Calu3 (cell line): ENCODE measurements at regions not wholly inside any gene's neighbourhood (a gene's known extent, or its start where the extent isn't known, plus 50 kb on each side); places are given as distances from the start of the nearest gene placed in this dataset.

Experiments
- BruUV-seq: library from RNA; stranded (reverse); fragments of 400-500 nt; replicated peaks from 2 replicates; lab custom pipeline; 2021; lab: Mats Ljungman, UMichigan
- CTCF ChIA-PET: fragments of 300-600 bp; sonication (Branson Sonifier 250); formaldehyde crosslinking; loops from one replicate; lab custom pipeline; 2022; ENCODE audit warnings: antibody characterized with exemption; lab: Charles Lee
- DNase-seq: peaks from one replicate; pipeline ENCODE4 v3.0.0; 2022
- H3K27ac Mint-ChIP-seq: one replicate; pipeline ENCODE4 v1.8.0; 2022; ENCODE audit warnings: mixed read lengths; ENCODE audit not compliant: unreplicated experiment
- H3K27me3 Mint-ChIP-seq: one replicate; pipeline ENCODE4 v1.8.0; 2022; ENCODE audit warnings: mixed read lengths; ENCODE audit not compliant: unreplicated experiment
- H3K36me3 Mint-ChIP-seq: one replicate; pipeline ENCODE4 v1.8.0; 2022; ENCODE audit warnings: mild to moderate bottlenecking, moderate library complexity, mixed read lengths; ENCODE audit not compliant: insufficient read depth, unreplicated experiment
- H3K4me1 Mint-ChIP-seq: one replicate; pipeline ENCODE4 v1.8.0; 2022; ENCODE audit warnings: mild to moderate bottlenecking, low read depth, mixed read lengths; ENCODE audit not compliant: unreplicated experiment
- H3K4me3 Mint-ChIP-seq: one replicate; pipeline ENCODE4 v1.8.0; 2022; ENCODE audit warnings: mild to moderate bottlenecking, low read depth, moderate library complexity, mixed read lengths; ENCODE audit not compliant: unreplicated experiment
- H3K9me3 Mint-ChIP-seq: one replicate; pipeline ENCODE4 v1.8.0; 2022; ENCODE audit warnings: low read depth, mixed read lengths; ENCODE audit not compliant: unreplicated experiment
- intact Hi-C: fragments of 100-400 bp; cut with micrococcal nuclease; formaldehyde crosslinking; loops from one replicate; pipeline ENCODE4 v1.10.0; 2022; ENCODE audit not compliant: unreplicated experiment
- TF ChIP-seq, protein P1 (sequence below): fragments of 200-600 bp; IDR thresholded peaks from one replicate; pipeline ENCODE4 v1.8.0; 2022; ENCODE audit warnings: antibody characterized with exemption; ENCODE audit not compliant: unreplicated experiment

DNA sequence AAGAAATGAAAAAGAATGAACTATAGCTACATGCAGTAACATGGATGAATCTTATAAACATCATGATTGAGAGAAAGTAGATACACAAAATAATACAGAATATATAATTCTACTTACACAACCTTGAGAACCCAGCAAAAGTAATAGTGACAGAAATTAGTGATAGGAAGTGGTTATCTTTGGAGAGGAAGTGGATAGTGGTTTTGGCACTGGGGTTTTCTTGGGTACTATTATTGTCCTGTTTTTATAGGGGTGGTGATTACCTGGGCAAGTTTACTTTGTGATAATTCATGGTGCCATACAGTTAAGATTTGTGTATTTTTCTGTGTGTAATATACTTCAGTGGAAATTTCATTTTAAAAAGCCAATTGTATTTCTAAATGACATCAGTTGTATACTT is 352.7 kb downstream of the AEBP2 start:
- Mint-ChIP-seq H3K36me3 (no peaks in the 10 kb centered on the region), H3K9me3 (no peaks in the 10 kb centered on the region), H3K27me3 (no peaks in the 10 kb centered on the region), H3K4me3 (no peak overlapping the region), H3K27ac (no peak overlapping the region), H3K4me1 (peaks cover 8% of the 10 kb centered on the region)
- DNase-seq = no peak
- intact Hi-C loops = no loop called here
- no TSS peak for BruUV-seq
- TF ChIP-seq, protein P1, sequence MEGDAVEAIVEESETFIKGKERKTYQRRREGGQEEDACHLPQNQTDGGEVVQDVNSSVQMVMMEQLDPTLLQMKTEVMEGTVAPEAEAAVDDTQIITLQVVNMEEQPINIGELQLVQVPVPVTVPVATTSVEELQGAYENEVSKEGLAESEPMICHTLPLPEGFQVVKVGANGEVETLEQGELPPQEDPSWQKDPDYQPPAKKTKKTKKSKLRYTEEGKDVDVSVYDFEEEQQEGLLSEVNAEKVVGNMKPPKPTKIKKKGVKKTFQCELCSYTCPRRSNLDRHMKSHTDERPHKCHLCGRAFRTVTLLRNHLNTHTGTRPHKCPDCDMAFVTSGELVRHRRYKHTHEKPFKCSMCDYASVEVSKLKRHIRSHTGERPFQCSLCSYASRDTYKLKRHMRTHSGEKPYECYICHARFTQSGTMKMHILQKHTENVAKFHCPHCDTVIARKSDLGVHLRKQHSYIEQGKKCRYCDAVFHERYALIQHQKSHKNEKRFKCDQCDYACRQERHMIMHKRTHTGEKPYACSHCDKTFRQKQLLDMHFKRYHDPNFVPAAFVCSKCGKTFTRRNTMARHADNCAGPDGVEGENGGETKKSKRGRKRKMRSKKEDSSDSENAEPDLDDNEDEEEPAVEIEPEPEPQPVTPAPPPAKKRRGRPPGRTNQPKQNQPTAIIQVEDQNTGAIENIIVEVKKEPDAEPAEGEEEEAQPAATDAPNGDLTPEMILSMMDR = no peak
- CTCF ChIA-PET = no interaction called here

- no peaks in the 10 kb centered on the region for H3K9me3 Mint-ChIP-seq
- no peaks in the 10 kb centered on the region for H3K36me3 Mint-ChIP-seq
- TF ChIP-seq, protein P1 = no peak
- H3K4me3 Mint-ChIP-seq = no peak overlapping the region
- BruUV-seq = no TSS peak
- intact Hi-C loops = no loop called here
- H3K4me1 Mint-ChIP-seq = peaks cover 8% of the 10 kb centered on the region
- DNase-seq = no peak
- no peak overlapping the region for H3K27ac Mint-ChIP-seq
- CTCF ChIA-PET = no interaction called here
- H3K27me3 Mint-ChIP-seq = no peaks in the 10 kb centered on the region
Observed at GRCh38 chr12:19794116-19794515, 354.8 kb downstream of the AEBP2 start.

- Mint-ChIP-seq H3K27me3 (no peaks in the 10 kb centered on the region), H3K4me1 (peaks cover 26% of the 10 kb centered on the region), H3K9me3 (no peaks in the 10 kb centered on the region), H3K36me3 (no peaks in the 10 kb centered on the region), H3K27ac (peak overlapping the region; percentile 88), H3K4me3 (peak overlapping the region; percentile 21)
- TF ChIP-seq, protein P1 = no peak
- CTCF ChIA-PET = interaction anchor here (0.6 kb wide), 1 partner anchor 356 kb away, joined by 3 read pairs; no protein-coding TSS in a partner anchor
- intact Hi-C loops = no loop called here
- peak; percentile 43 for DNase-seq
- BruUV-seq = no TSS peak
Observed at GRCh38 chr12:19799216-19799615, 359.9 kb downstream of the AEBP2 start.

GRCh38 chr12:19799895-19800602 is 360.8 kb downstream of the AEBP2 start:
- no peaks in the 10 kb centered on the region for H3K36me3 Mint-ChIP-seq
- peak overlapping the region; percentile 88 for H3K27ac Mint-ChIP-seq
- intact Hi-C loops = loop anchor here (2.0 to 5.0 kb wide), 3 partner anchors 43 to 167 kb away; no protein-coding TSS in a partner anchor
- CTCF ChIA-PET = no interaction called here
- TF ChIP-seq, protein P1 = no peak
- BruUV-seq = no TSS peak
- no peaks in the 10 kb centered on the region for H3K27me3 Mint-ChIP-seq
- peaks cover 26% of the 10 kb centered on the region for H3K4me1 Mint-ChIP-seq
- no peak for DNase-seq
- H3K9me3 Mint-ChIP-seq = no peaks in the 10 kb centered on the region
- H3K4me3 Mint-ChIP-seq = peak overlapping the region; percentile 21
